Activated CD8-positive, alpha-beta memory T cell treated with anti-CD3 and anti-CD28 coated beads, Interleukin-2, amount 10 ng/mL, durations not matched to agents 7 days and 5 days (primary cell): ENCODE measurements at regions not wholly inside any gene's neighbourhood (a gene's known extent, or its start where the extent isn't known, plus 50 kb on each side); places are given as distances from the start of the nearest gene placed in this dataset.

Experiments
- ATAC-seq: fragments of 150-1000 bp; cut with Tn5 transposase; one replicate; pipeline ENCODE4 v1.10.0; 2021; ENCODE audit warnings: moderate library complexity
- CTCF ChIA-PET: fragments of 350-600 bp; sonication (Branson Sonifier 250); formaldehyde crosslinking; loops from one replicate; lab custom pipeline; 2021; ENCODE audit warnings: antibody characterized with exemption; lab: Charles Lee
- DNase-seq: peaks from one replicate; pipeline ENCODE4 v3.0.0-alpha.2; 2020
- H3K27ac Mint-ChIP-seq: one replicate; pipeline ENCODE4 v1.8.0; 2021; ENCODE audit warnings: mild to moderate bottlenecking, mixed read lengths
- H3K27me3 Mint-ChIP-seq: one replicate; pipeline ENCODE4 v1.8.0; 2021; ENCODE audit warnings: mixed read lengths
- H3K36me3 Mint-ChIP-seq: one replicate; pipeline ENCODE4 v1.8.0; 2021; ENCODE audit warnings: mild to moderate bottlenecking, mixed read lengths
- H3K4me1 Mint-ChIP-seq: one replicate; pipeline ENCODE4 v1.8.0; 2021; ENCODE audit warnings: mixed read lengths
- H3K4me3 Mint-ChIP-seq: one replicate; pipeline ENCODE4 v1.8.0; 2021; ENCODE audit warnings: mild to moderate bottlenecking, moderate library complexity, mixed read lengths
- H3K9me3 Mint-ChIP-seq: one replicate; pipeline ENCODE4 v1.8.0; 2022; ENCODE audit warnings: low read depth, mixed read lengths

- CTCF ChIA-PET, result interaction anchor here (2.8 kb wide), 1 partner anchor 218 kb away, joined by 13 read pairs; no protein-coding TSS in a partner anchor
- no peaks in the 10 kb centered on the region for H3K36me3 Mint-ChIP-seq
- DNase-seq, result no peak
- no peak overlapping the region for H3K4me3 Mint-ChIP-seq
- H3K9me3 Mint-ChIP-seq, result no peaks in the 10 kb centered on the region
- H3K27me3 Mint-ChIP-seq, result peaks cover 6% of the 10 kb centered on the region
- H3K4me1 Mint-ChIP-seq, result no peaks in the 10 kb centered on the region
- ATAC-seq, result no peak
- no peak overlapping the region for H3K27ac Mint-ChIP-seq
These were observed 128.7 kb downstream of the ELAPOR2 start for GRCh38 chr7:86930554-86931307.

- no peak for DNase-seq
- Mint-ChIP-seq H3K4me1 (no peaks in the 10 kb centered on the region), H3K27me3 (peaks cover 6% of the 10 kb centered on the region), H3K36me3 (no peaks in the 10 kb centered on the region), H3K9me3 (no peaks in the 10 kb centered on the region), H3K4me3 (no peak overlapping the region), H3K27ac (no peak overlapping the region)
- ATAC-seq, result no peak
- CTCF ChIA-PET, result interaction anchor here (4.6 kb wide), 1 partner anchor 218 kb away, joined by 42 read pairs; no protein-coding TSS in a partner anchor
These were observed 130.0 kb downstream of the ELAPOR2 start for GRCh38 chr7:86929293-86930109.

GRCh38 chr7:86928308-86928707 is 131.1 kb downstream of the ELAPOR2 start:
- Mint-ChIP-seq H3K27ac (no peak overlapping the region), H3K36me3 (no peaks in the 10 kb centered on the region)
- CTCF ChIA-PET, result interaction anchor here (0.8 to 4.6 kb wide), 5 partner anchors 8 to 306 kb away, joined by 4 to 42 read pairs (median 9); no protein-coding TSS in a partner anchor

GRCh38 chr7:86926732-86927131 is 132.7 kb downstream of the ELAPOR2 start:
- DNase-seq, result no peak
- H3K9me3 Mint-ChIP-seq, result no peaks in the 10 kb centered on the region

More at GRCh38 chr7:86928308-86928707, 131.1 kb downstream of the ELAPOR2 start:
- ATAC-seq (no peak), DNase-seq (no peak)
- Mint-ChIP-seq H3K9me3 (no peaks in the 10 kb centered on the region), H3K27me3 (peaks cover 6% of the 10 kb centered on the region), H3K4me3 (no peak overlapping the region), H3K4me1 (no peaks in the 10 kb centered on the region)

GRCh38 chr7:86925221-86925620 is 134.2 kb downstream of the ELAPOR2 start:
- ATAC-seq, result no peak
- Mint-ChIP-seq H3K27ac (no peak overlapping the region), H3K27me3 (peaks cover 6% of the 10 kb centered on the region), H3K9me3 (no peaks in the 10 kb centered on the region), H3K4me1 (no peaks in the 10 kb centered on the region), H3K36me3 (no peaks in the 10 kb centered on the region), H3K4me3 (no peak overlapping the region)
- no peak for DNase-seq
- CTCF ChIA-PET, result interaction anchor here (1.0 to 4.6 kb wide), 2 partner anchors 222 to 311 kb away, joined by 3 to 42 read pairs; no protein-coding TSS in a partner anchor

More at GRCh38 chr7:86926732-86927131, 132.7 kb downstream of the ELAPOR2 start:
- no peaks in the 10 kb centered on the region for H3K36me3 Mint-ChIP-seq
- H3K4me1 Mint-ChIP-seq, result no peaks in the 10 kb centered on the region
- no peak overlapping the region for H3K4me3 Mint-ChIP-seq
- CTCF ChIA-PET, result interaction anchor here (0.7 to 4.6 kb wide), 16 partner anchors 9 to 857 kb away, joined by 3 to 42 read pairs (median 4); partner anchors contain the start of gene DMTF1
- H3K27me3 Mint-ChIP-seq, result peaks cover 6% of the 10 kb centered on the region
- no peak for ATAC-seq
- no peak overlapping the region for H3K27ac Mint-ChIP-seq

- CTCF ChIA-PET, result interaction anchor here (0.7 kb wide), 1 partner anchor 136 kb away, joined by 4 read pairs; the partner anchor contains the start of gene ELAPOR2
- H3K4me3 Mint-ChIP-seq, result no peak overlapping the region
- H3K27ac Mint-ChIP-seq, result no peak overlapping the region
- H3K27me3 Mint-ChIP-seq, result peaks cover 6% of the 10 kb centered on the region
- no peaks in the 10 kb centered on the region for H3K4me1 Mint-ChIP-seq
- H3K9me3 Mint-ChIP-seq, result no peaks in the 10 kb centered on the region
- DNase-seq (no peak), ATAC-seq (no peak)
- no peaks in the 10 kb centered on the region for H3K36me3 Mint-ChIP-seq
These were observed 135.9 kb downstream of the ELAPOR2 start for GRCh38 chr7:86923527-86923926.

- no peak overlapping the region for H3K27ac Mint-ChIP-seq
- no peak for ATAC-seq
These were observed 139.3 kb downstream of the ELAPOR2 start for GRCh38 chr7:86920154-86920553.

GRCh38 chr7:86918245-86918644 is 141.2 kb downstream of the ELAPOR2 start:
- Mint-ChIP-seq H3K9me3 (no peaks in the 10 kb centered on the region), H3K36me3 (no peaks in the 10 kb centered on the region), H3K4me3 (no peak overlapping the region), H3K27me3 (no peaks in the 10 kb centered on the region), H3K27ac (no peak overlapping the region), H3K4me1 (peaks cover 8% of the 10 kb centered on the region)
- DNase-seq (no peak), ATAC-seq (no peak)
- CTCF ChIA-PET, result interaction anchor here (0.6 to 4.4 kb wide), 4 partner anchors 9 to 318 kb away, joined by 3 to 15 read pairs (median 4); no protein-coding TSS in a partner anchor

More at GRCh38 chr7:86920154-86920553, 139.3 kb downstream of the ELAPOR2 start:
- peaks cover 8% of the 10 kb centered on the region for H3K4me1 Mint-ChIP-seq
- CTCF ChIA-PET, result no interaction called here
- H3K9me3 Mint-ChIP-seq, result no peaks in the 10 kb centered on the region
- DNase-seq, result no peak
- no peaks in the 10 kb centered on the region for H3K36me3 Mint-ChIP-seq
- no peak overlapping the region for H3K4me3 Mint-ChIP-seq
- H3K27me3 Mint-ChIP-seq, result no peaks in the 10 kb centered on the region

- Mint-ChIP-seq H3K36me3 (no peaks in the 10 kb centered on the region), H3K27ac (no peak overlapping the region), H3K9me3 (no peaks in the 10 kb centered on the region), H3K27me3 (no peaks in the 10 kb centered on the region), H3K4me3 (no peak overlapping the region), H3K4me1 (peaks cover 8% of the 10 kb centered on the region)
- CTCF ChIA-PET, result interaction anchor here (0.8 to 4.4 kb wide), 5 partner anchors 10 to 990 kb away, joined by 3 to 15 read pairs (median 4); no protein-coding TSS in a partner anchor
- no peak for ATAC-seq
- no peak for DNase-seq
These were observed 143.1 kb downstream of the ELAPOR2 start for GRCh38 chr7:86916277-86916825.

- CTCF ChIA-PET, result interaction anchor here (4.4 kb wide), 1 partner anchor 235 kb away, joined by 15 read pairs; no protein-coding TSS in a partner anchor
These were observed 144.9 kb downstream of the ELAPOR2 start for GRCh38 chr7:86914551-86914950.

More at GRCh38 chr7:86914551-86914950, 144.9 kb downstream of the ELAPOR2 start:
- H3K9me3 Mint-ChIP-seq, result no peaks in the 10 kb centered on the region
- no peaks in the 10 kb centered on the region for H3K27me3 Mint-ChIP-seq
- H3K27ac Mint-ChIP-seq, result no peak overlapping the region
- no peak overlapping the region for H3K4me3 Mint-ChIP-seq
- H3K4me1 Mint-ChIP-seq, result peaks cover 8% of the 10 kb centered on the region
- DNase-seq, result no peak
- ATAC-seq, result no peak
- no peaks in the 10 kb centered on the region for H3K36me3 Mint-ChIP-seq
